GM12878 (cell line): ENCODE measurements at regions not wholly inside any gene's neighbourhood (a gene's known extent, or its start where the extent isn't known, plus 50 kb on each side); places are given as distances from the start of the nearest gene placed in this dataset.

ENCODE experiments used
- ATAC-seq: fragments of 200-7000 bp; cut with Tn5 transposase; 3 replicates; pipeline ENCODE4 v1.9.1; 2020; ENCODE audit warnings: mild to moderate bottlenecking, moderate library complexity
- BruUV-seq: library from RNA; stranded (reverse); fragments of 400-500 nt; replicated peaks from 2 replicates; lab custom pipeline; 2021; lab: Mats Ljungman, UMichigan
- CTCF ChIA-PET: fragments of 300-600 bp; sonication (Branson Sonifier 250); formaldehyde crosslinking; extraction: SDS; loops from one replicate; lab custom pipeline; 2021; ENCODE audit warnings: inconsistent platforms; lab: Yijun Ruan, JAX
- POLR2A ChIA-PET: fragments of 350-600 bp; formaldehyde crosslinking; extraction: SDS; loops from one replicate; lab custom pipeline; 2021; ENCODE audit warnings: inconsistent platforms; lab: Charles Lee
- RAD21 ChIA-PET: fragments of 300-600 bp; sonication (Branson Sonifier 250); formaldehyde crosslinking; loops from one replicate; lab custom pipeline; 2023; ENCODE audit warnings: antibody characterized with exemption; ENCODE audit not compliant: unreplicated experiment; lab: Charles Lee
- SMC1A ChIA-PET: fragments of 300-600 bp; sonication (Branson Sonifier 250); formaldehyde crosslinking; loops from one replicate; lab custom pipeline; 2023; ENCODE audit not compliant: unreplicated experiment, uncharacterized antibody; lab: Charles Lee
- DNase-seq: peaks from one replicate; pipeline ENCODE4 v3.0.0-alpha.2; 2011; ENCODE audit warnings: low read depth, low spot score
- FAIRE-seq: peaks from 3 replicates; lab custom pipeline; 2011; peaks lifted over from hg19 to GRCh38; lab: Jason Lieb, UNC
- H2AFZ ChIP-seq: 2 replicates; pipeline ENCODE4 v1.6.0; 2011; ENCODE audit warnings: low read depth, low read length, control low read depth; ENCODE audit not compliant: control insufficient read depth
- H3K27ac ChIP-seq: 2 replicates; pipeline ENCODE4 v1.5.1; 2011; ENCODE audit warnings: control low read depth; ENCODE audit not compliant: control insufficient read depth, insufficient read depth
- H3K27me3 ChIP-seq, 2 experiments: replicated peaks in 1 of 2; 2 replicates each; pipeline versions ENCODE4 v1.6.0 to v1.6.1; 2011; ENCODE audit warnings: low read length in 1 of 2; ENCODE audit not compliant: control insufficient read depth in 2 of 2, insufficient read depth in 2 of 2
- H3K36me3 ChIP-seq, 2 experiments: 2 replicates each; pipeline ENCODE4 v1.5.1; 2011; ENCODE audit warnings: low read length in 1 of 2; ENCODE audit not compliant: control insufficient read depth in 2 of 2, insufficient read depth in 2 of 2
- H3K4me1 ChIP-seq: 2 replicates; pipeline ENCODE4 v1.6.1; 2011; ENCODE audit warnings: mild to moderate bottlenecking, low read length, moderate library complexity, mixed read lengths; ENCODE audit not compliant: control insufficient read depth, insufficient read depth
- H3K4me2 ChIP-seq: 2 replicates; pipeline ENCODE4 v1.6.0; 2011; ENCODE audit warnings: control low read depth; ENCODE audit not compliant: control insufficient read depth, insufficient read depth
- H3K4me3 ChIP-seq: fragments of 200-600 bp; sonication (generic); 2 replicates; pipeline ENCODE4 v1.5.1; 2016
- H3K79me2 ChIP-seq: 2 replicates; pipeline ENCODE4 v1.6.0; 2011; ENCODE audit warnings: low read length; ENCODE audit not compliant: control insufficient read depth, insufficient read depth
- H3K9ac ChIP-seq: 2 replicates; pipeline ENCODE4 v1.8.0; 2011; ENCODE audit warnings: low read length, control low read depth, mixed read lengths; ENCODE audit not compliant: control insufficient read depth, insufficient read depth
- H3K9me3 ChIP-seq: replicated peaks from 3 replicates; pipeline ENCODE4 v1.5.1; 2011; ENCODE audit warnings: mild to moderate bottlenecking, low read length; ENCODE audit not compliant: control insufficient read depth, insufficient read depth
- H4K20me1 ChIP-seq: 2 replicates; pipeline ENCODE4 v1.6.0; 2011; ENCODE audit not compliant: control insufficient read depth, insufficient read depth
- CREB1 ChIP-seq: IDR thresholded peaks from 2 replicates; pipeline ENCODE4 v1.6.1; 2012; ENCODE audit warnings: low read depth, mild to moderate bottlenecking, inconsistent platforms
- EZH2 ChIP-seq: IDR thresholded peaks from 2 replicates; pipeline ENCODE4 v1.6.1; 2012; ENCODE audit warnings: low read depth, mild to moderate bottlenecking, control low read depth, inconsistent platforms, low read length, borderline replicate concordance; ENCODE audit not compliant: control insufficient read depth
- LARP7 ChIP-seq: fragments of 450-650 bp; IDR thresholded peaks from 2 replicates; pipeline ENCODE4 v1.6.1; 2017; ENCODE audit warnings: mild to moderate bottlenecking
- NBN ChIP-seq: fragments of 450-650 bp; IDR thresholded peaks from 2 replicates; pipeline ENCODE4 v1.6.1; 2016
- RAD21 ChIP-seq: IDR thresholded peaks from 2 replicates; pipeline ENCODE4 v1.6.1; 2011; ENCODE audit warnings: mild to moderate bottlenecking, low read depth, low read length, moderate library complexity; ENCODE audit not compliant: insufficient read depth
- SREBF1 ChIP-seq: IDR thresholded peaks from 2 replicates; pipeline ENCODE4 v1.6.1; 2012; ENCODE audit warnings: mild to moderate bottlenecking, low read length
- SUZ12 ChIP-seq: fragments of 200-600 bp; sonication (generic); IDR thresholded peaks from one replicate; pipeline ENCODE4 v1.6.1; 2018; ENCODE audit warnings: antibody characterized with exemption, mild to moderate bottlenecking; ENCODE audit not compliant: unreplicated experiment
- TCF12 ChIP-seq: IDR thresholded peaks from 2 replicates; pipeline ENCODE4 v1.6.1; 2011; ENCODE audit warnings: low read depth, mild to moderate bottlenecking, low read length
- YY1 ChIP-seq: IDR thresholded peaks from 2 replicates; pipeline ENCODE4 v1.6.1; 2011; ENCODE audit warnings: low read depth, mild to moderate bottlenecking, low read length
- ZNF622 ChIP-seq: fragments of 450-650 bp; IDR thresholded peaks from 2 replicates; pipeline ENCODE4 v1.6.1; 2017; ENCODE audit warnings: mild to moderate bottlenecking, inconsistent platforms
- WGBS: methylation state at CpG from one replicate; pipeline ENCODE4 v1.1.6; 2016; ENCODE audit warnings: low lambda C conversion rate; ENCODE audit not compliant: insufficient replicate concordance, insufficient coverage; ENCODE audit errors: missing lambda C conversion rate; 5-methylcytosine and 5-hydroxymethylcytosine counted together
- in situ Hi-C: fragments of 300-500 bp; cut with MboI; formaldehyde crosslinking; loops from 9 replicates; pipeline ENCODE4 v1.14.3; 2018; ENCODE audit warnings: mixed read lengths
- intact Hi-C: fragments of 100-400 bp; cut with micrococcal nuclease; formaldehyde crosslinking; loops from one replicate; pipeline ENCODE4 v1.14.2; 2022; ENCODE audit not compliant: unreplicated experiment
- TF ChIP-seq, protein P1 (sequence below): fragments of 450-650 bp; conservative IDR thresholded peaks from 2 replicates; pipeline ENCODE4 v1.6.1; 2017; ENCODE audit warnings: mild to moderate bottlenecking, moderate library complexity
- TF ChIP-seq, protein P2 (sequence below): fragments of 450-650 bp; formaldehyde crosslinking; IDR thresholded peaks from 2 replicates; pipeline ENCODE4 v1.4.0; 2020; ENCODE audit warnings: mild to moderate bottlenecking, moderate library complexity
- TF ChIP-seq, protein P3 (sequence below): IDR thresholded peaks from 2 replicates; pipeline ENCODE4 v1.6.1; 2012; ENCODE audit warnings: low read depth, low read length, improper control_type of control experiment
- TF ChIP-seq, protein P4 (sequence below): fragments of 450-650 bp; IDR thresholded peaks from 2 replicates; pipeline ENCODE4 v1.6.1; 2016; ENCODE audit warnings: mild to moderate bottlenecking

DNA sequence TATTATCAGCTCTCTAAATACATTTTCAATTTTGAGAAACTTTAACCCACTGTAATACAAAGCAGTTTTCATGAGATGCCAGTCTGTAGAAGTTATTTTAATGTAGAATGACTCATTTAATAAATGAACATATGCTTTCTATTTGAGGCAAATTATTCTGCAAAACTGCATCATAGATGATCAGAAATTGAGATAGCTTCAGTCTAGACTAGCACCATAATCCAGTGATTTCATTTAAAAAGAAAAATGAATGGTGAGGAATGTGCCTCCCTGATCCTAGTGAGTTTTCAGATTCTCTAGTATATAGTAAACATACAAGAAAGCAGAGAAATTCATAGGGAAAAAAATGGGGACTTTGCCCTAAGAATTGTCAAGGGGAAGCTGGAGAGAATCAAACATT, 66.1 kb downstream of the OR5AK2 start:
- Histone ChIP-seq H3K27me3 (no peaks in the 10 kb centered on the region), H3K4me2 (no peak overlapping the region), H3K9me3 (no peaks in the 10 kb centered on the region), H3K79me2 (no peaks in the 10 kb centered on the region)
- FAIRE-seq: no peak
- DNase-seq: no peak
- CTCF ChIA-PET: no interaction called here
- TF ChIP-seq, protein P1, sequence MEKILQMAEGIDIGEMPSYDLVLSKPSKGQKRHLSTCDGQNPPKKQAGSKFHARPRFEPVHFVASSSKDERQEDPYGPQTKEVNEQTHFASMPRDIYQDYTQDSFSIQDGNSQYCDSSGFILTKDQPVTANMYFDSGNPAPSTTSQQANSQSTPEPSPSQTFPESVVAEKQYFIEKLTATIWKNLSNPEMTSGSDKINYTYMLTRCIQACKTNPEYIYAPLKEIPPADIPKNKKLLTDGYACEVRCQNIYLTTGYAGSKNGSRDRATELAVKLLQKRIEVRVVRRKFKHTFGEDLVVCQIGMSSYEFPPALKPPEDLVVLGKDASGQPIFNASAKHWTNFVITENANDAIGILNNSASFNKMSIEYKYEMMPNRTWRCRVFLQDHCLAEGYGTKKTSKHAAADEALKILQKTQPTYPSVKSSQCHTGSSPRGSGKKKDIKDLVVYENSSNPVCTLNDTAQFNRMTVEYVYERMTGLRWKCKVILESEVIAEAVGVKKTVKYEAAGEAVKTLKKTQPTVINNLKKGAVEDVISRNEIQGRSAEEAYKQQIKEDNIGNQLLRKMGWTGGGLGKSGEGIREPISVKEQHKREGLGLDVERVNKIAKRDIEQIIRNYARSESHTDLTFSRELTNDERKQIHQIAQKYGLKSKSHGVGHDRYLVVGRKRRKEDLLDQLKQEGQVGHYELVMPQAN: no peak
- TF ChIP-seq SREBF1: no peak
- TF ChIP-seq RAD21: no peak
- TF ChIP-seq EZH2: no peak
- TF ChIP-seq YY1: no peak
- TF ChIP-seq, all 136 proteins: peak for 0
- no peaks in the 10 kb centered on the region for H3K36me3 ChIP-seq
- in situ Hi-C loops (no loop called here), intact Hi-C loops (no loop called here)
- no peak overlapping the region for H2AFZ ChIP-seq
- BruUV-seq: no TSS peak
- H3K4me1 ChIP-seq: no peaks in the 10 kb centered on the region
- no peaks in the 10 kb centered on the region for H4K20me1 ChIP-seq
- no peak for ATAC-seq
- POLR2A ChIA-PET: no interaction called here
- SMC1A ChIA-PET: no interaction called here
- no peak overlapping the region for H3K4me3 ChIP-seq
- no peak overlapping the region for H3K27ac ChIP-seq
- H3K9ac ChIP-seq: no peak overlapping the region
- RAD21 ChIA-PET: no interaction called here

DNA sequence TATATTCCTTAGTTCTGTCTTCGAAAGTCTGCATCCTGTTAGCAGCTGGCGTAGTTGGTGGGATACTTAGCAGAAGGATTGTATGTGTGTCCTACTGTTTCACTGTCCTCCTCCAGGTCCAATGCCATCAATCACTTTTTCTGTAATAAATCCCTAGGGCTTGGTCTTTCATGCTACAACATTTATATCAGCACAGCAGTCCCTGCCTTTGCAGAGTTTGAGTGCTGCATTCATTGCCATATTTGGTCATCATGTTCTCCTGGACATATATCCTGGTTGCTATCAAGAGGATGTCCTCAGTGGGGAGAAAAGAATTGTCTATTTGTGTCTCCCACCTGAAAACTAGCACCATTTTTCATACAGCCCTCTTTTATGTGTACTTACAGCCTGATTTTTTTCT, 67.0 kb downstream of the OR5AK2 start:
- H3K4me2 ChIP-seq: no peak overlapping the region
- ChIA-PET CTCF (no interaction called here), RAD21 (no interaction called here), SMC1A (no interaction called here), POLR2A (no interaction called here)
- DNase-seq (no peak), ATAC-seq (no peak), FAIRE-seq (no peak)
- in situ Hi-C loops (no loop called here), intact Hi-C loops (no loop called here)
- H3K4me1 ChIP-seq: no peaks in the 10 kb centered on the region
- no peaks in the 10 kb centered on the region for H4K20me1 ChIP-seq
- H3K79me2 ChIP-seq: no peaks in the 10 kb centered on the region
- no peak overlapping the region for H3K27ac ChIP-seq
- 29% methylated on average over 2 of the region's 2 CpGs for WGBS
- no TSS peak for BruUV-seq
- H3K4me3 ChIP-seq: no peak overlapping the region
- H3K9ac ChIP-seq: no peak overlapping the region
- no peaks in the 10 kb centered on the region for H3K9me3 ChIP-seq
- H2AFZ ChIP-seq: no peak overlapping the region
- H3K27me3 ChIP-seq: no peaks in the 10 kb centered on the region
- no peaks in the 10 kb centered on the region for H3K36me3 ChIP-seq
- TF ChIP-seq SUZ12: no peak
- no peak for TF ChIP-seq LARP7
- TF ChIP-seq TCF12: no peak
- TF ChIP-seq CREB1: no peak
- TF ChIP-seq NBN: no peak
- TF ChIP-seq, protein P2, sequence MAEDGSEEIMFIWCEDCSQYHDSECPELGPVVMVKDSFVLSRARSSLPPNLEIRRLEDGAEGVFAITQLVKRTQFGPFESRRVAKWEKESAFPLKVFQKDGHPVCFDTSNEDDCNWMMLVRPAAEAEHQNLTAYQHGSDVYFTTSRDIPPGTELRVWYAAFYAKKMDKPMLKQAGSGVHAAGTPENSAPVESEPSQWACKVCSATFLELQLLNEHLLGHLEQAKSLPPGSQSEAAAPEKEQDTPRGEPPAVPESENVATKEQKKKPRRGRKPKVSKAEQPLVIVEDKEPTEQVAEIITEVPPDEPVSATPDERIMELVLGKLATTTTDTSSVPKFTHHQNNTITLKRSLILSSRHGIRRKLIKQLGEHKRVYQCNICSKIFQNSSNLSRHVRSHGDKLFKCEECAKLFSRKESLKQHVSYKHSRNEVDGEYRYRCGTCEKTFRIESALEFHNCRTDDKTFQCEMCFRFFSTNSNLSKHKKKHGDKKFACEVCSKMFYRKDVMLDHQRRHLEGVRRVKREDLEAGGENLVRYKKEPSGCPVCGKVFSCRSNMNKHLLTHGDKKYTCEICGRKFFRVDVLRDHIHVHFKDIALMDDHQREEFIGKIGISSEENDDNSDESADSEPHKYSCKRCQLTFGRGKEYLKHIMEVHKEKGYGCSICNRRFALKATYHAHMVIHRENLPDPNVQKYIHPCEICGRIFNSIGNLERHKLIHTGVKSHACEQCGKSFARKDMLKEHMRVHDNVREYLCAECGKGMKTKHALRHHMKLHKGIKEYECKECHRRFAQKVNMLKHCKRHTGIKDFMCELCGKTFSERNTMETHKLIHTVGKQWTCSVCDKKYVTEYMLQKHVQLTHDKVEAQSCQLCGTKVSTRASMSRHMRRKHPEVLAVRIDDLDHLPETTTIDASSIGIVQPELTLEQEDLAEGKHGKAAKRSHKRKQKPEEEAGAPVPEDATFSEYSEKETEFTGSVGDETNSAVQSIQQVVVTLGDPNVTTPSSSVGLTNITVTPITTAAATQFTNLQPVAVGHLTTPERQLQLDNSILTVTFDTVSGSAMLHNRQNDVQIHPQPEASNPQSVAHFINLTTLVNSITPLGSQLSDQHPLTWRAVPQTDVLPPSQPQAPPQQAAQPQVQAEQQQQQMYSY (CRISPR knock-in tag): no peak
- TF ChIP-seq, protein P3, sequence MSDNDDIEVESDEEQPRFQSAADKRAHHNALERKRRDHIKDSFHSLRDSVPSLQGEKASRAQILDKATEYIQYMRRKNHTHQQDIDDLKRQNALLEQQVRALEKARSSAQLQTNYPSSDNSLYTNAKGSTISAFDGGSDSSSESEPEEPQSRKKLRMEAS: no peak
- no peak for TF ChIP-seq ZNF622
- TF ChIP-seq, protein P4, sequence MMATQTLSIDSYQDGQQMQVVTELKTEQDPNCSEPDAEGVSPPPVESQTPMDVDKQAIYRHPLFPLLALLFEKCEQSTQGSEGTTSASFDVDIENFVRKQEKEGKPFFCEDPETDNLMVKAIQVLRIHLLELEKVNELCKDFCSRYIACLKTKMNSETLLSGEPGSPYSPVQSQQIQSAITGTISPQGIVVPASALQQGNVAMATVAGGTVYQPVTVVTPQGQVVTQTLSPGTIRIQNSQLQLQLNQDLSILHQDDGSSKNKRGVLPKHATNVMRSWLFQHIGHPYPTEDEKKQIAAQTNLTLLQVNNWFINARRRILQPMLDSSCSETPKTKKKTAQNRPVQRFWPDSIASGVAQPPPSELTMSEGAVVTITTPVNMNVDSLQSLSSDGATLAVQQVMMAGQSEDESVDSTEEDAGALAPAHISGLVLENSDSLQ: no peak
